ENCODE measurements at regions not wholly inside any gene's neighbourhood (a gene's known extent, or its start where the extent isn't known, plus 50 kb on each side); places are given as distances from the start of the nearest gene placed in this dataset.

DNA sequence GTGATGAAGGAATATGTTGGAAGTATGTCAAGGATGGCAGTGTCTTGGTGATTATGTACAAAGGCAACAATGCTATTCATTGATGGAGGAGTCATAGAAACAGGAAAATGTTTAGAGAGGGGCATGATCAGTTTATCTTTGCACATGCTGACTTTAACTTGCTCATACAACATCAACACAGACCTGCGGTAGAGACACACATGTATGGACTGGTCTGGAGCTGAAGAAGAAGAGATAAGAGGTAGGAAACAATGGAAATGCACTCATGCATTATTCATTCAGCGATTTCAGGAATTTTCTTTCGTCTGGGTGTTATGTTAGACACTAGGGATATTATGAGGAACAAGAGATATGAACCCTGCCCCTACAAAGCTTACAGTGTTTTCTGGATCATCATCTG lies 1252.3 kb upstream of the TENM3 start:
- no peak for TF ChIP-seq EZH2 (IDR thresholded peaks at IDR 0.05; ENCODE audit: borderline replicate concordance, low read depth, low read length, poor library complexity, severe bottlenecking)
- TF ChIP-seq, protein P1, sequence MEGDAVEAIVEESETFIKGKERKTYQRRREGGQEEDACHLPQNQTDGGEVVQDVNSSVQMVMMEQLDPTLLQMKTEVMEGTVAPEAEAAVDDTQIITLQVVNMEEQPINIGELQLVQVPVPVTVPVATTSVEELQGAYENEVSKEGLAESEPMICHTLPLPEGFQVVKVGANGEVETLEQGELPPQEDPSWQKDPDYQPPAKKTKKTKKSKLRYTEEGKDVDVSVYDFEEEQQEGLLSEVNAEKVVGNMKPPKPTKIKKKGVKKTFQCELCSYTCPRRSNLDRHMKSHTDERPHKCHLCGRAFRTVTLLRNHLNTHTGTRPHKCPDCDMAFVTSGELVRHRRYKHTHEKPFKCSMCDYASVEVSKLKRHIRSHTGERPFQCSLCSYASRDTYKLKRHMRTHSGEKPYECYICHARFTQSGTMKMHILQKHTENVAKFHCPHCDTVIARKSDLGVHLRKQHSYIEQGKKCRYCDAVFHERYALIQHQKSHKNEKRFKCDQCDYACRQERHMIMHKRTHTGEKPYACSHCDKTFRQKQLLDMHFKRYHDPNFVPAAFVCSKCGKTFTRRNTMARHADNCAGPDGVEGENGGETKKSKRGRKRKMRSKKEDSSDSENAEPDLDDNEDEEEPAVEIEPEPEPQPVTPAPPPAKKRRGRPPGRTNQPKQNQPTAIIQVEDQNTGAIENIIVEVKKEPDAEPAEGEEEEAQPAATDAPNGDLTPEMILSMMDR (conservative IDR thresholded peaks at IDR 0.05; ENCODE audit: low read depth, low read length): no peak
